ENCODE measurements at regions not wholly inside any gene's neighbourhood (a gene's known extent, or its start where the extent isn't known, plus 50 kb on each side); places are given as distances from the start of the nearest gene placed in this dataset.

GRCh38 chr2:16298866-16299265 lies 358.5 kb downstream of the MYCN start:
- DNase-seq (no peak), ATAC-seq (no peak)
- intact Hi-C loops (cut with micrococcal nuclease) = no loop called here

- ATAC-seq = no peak
- DNase-seq = no peak
- intact Hi-C loops (cut with micrococcal nuclease) = no loop called here
These were observed 356.2 kb downstream of the MYCN start for GRCh38 chr2:16296331-16297250.

- ATAC-seq (no peak), DNase-seq (no peak)
- intact Hi-C loops (cut with micrococcal nuclease) = no loop called here
These were observed 355.6 kb downstream of the MYCN start for GRCh38 chr2:16296038-16296290.

GRCh38 chr2:16294791-16295190 lies 354.4 kb downstream of the MYCN start:
- no peak for DNase-seq
- intact Hi-C loops (cut with micrococcal nuclease) = no loop called here
- no peak for ATAC-seq

- intact Hi-C loops (cut with micrococcal nuclease) = no loop called here
- DNase-seq (no peak), ATAC-seq (no peak)
These were observed 353.5 kb downstream of the MYCN start for GRCh38 chr2:16293871-16294270.

GRCh38 chr2:16293398-16293797 lies 353.0 kb downstream of the MYCN start:
- ATAC-seq = no peak
- DNase-seq = no peak
- intact Hi-C loops (cut with micrococcal nuclease) = no loop called here

- intact Hi-C loops (cut with micrococcal nuclease) = no loop called here
- ATAC-seq (no peak), DNase-seq (no peak)
These were observed 351.6 kb downstream of the MYCN start for GRCh38 chr2:16291731-16292550.

GRCh38 chr2:16291226-16291625 lies 350.9 kb downstream of the MYCN start:
- intact Hi-C loops (cut with micrococcal nuclease) = no loop called here
- no peak for DNase-seq
- no peak for ATAC-seq

GRCh38 chr2:16290311-16291020 lies 350.1 kb downstream of the MYCN start:
- ATAC-seq (no peak), DNase-seq (no peak)
- intact Hi-C loops (cut with micrococcal nuclease) = no loop called here

GRCh38 chr2:16288371-16289112 lies 348.2 kb downstream of the MYCN start:
- intact Hi-C loops (cut with micrococcal nuclease) = loop anchor here (10.0 kb wide), 2 partner anchors 344 to 654 kb away; partner anchors contain the start of gene MYCN
- no peak for DNase-seq
- no peak for ATAC-seq

- DNase-seq (no peak), ATAC-seq (no peak)
- intact Hi-C loops (cut with micrococcal nuclease) = loop anchor here (10.0 kb wide), 2 partner anchors 343 to 653 kb away; partner anchors contain the start of gene MYCN
These were observed 347.5 kb downstream of the MYCN start for GRCh38 chr2:16287831-16288230.

GRCh38 chr2:16287281-16287680 lies 346.9 kb downstream of the MYCN start:
- ATAC-seq = no peak
- DNase-seq = no peak
- intact Hi-C loops (cut with micrococcal nuclease) = loop anchor here (10.0 kb wide), 2 partner anchors 342 to 652 kb away; partner anchors contain the start of gene MYCN

- intact Hi-C loops (cut with micrococcal nuclease) = loop anchor here (10.0 kb wide), 2 partner anchors 341 to 651 kb away; partner anchors contain the start of gene MYCN
- ATAC-seq = no peak
These were observed 345.6 kb downstream of the MYCN start for GRCh38 chr2:16285813-16286510.

GRCh38 chr2:16284941-16285625 lies 344.7 kb downstream of the MYCN start:
- no peak for DNase-seq
- no peak for ATAC-seq
- intact Hi-C loops (cut with micrococcal nuclease) = loop anchor here (10.0 kb wide), 2 partner anchors 340 to 650 kb away; partner anchors contain the start of gene MYCN

More at GRCh38 chr2:16285813-16286510, 345.6 kb downstream of the MYCN start:
- DNase-seq = no peak

GRCh38 chr2:16283071-16283850 lies 342.9 kb downstream of the MYCN start:
- no peak for DNase-seq
- intact Hi-C loops (cut with micrococcal nuclease) = loop anchor here (10.0 kb wide), 2 partner anchors 338 to 648 kb away; partner anchors contain the start of gene MYCN
- ATAC-seq = no peak

- intact Hi-C loops (cut with micrococcal nuclease) = loop anchor here (10.0 kb wide), 2 partner anchors 338 to 648 kb away; partner anchors contain the start of gene MYCN
- no peak for ATAC-seq
- DNase-seq = no peak
These were observed 342.2 kb downstream of the MYCN start for GRCh38 chr2:16282511-16282910.
